ENCODE measurements at regions not wholly inside any gene's neighbourhood (a gene's known extent, or its start where the extent isn't known, plus 50 kb on each side); places are given as distances from the start of the nearest gene placed in this dataset.
"Not testable (repeated sequence)": the region's sequence is repeated elsewhere in the genome, so short reads cannot be mapped to it uniquely, and the experiment has no call there.

DNA sequence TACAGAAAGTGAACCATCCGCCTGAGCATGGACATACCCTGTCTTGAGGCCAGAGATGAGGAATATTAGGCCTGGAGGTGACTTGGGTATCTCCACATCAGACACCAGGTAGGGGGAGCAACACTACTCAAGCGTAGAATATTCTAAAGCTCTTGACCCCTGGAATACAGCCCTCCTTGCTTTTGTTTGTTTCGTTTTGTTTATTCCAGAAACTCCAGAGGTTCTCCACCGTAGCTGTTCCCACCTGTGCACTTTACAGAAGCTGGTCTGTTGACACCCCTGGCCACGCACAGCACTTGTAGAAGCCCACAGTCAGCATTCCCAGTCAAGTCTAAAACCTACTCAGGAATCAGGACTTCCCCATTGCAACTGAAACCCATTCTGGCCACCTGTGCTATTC is 139.6 kb upstream of the NEBL start:
- Histone ChIP-seq H3K4me1 (no peaks in the 10 kb centered on the region), H3K27ac (no peak overlapping the region), H3K27me3 (no peaks in the 10 kb centered on the region), H3K4me3 (no peak overlapping the region), H3K36me3 (ENCODE audit: low read depth, missing control alignments) (no peaks in the 10 kb centered on the region), H3K9me3 (no peaks in the 10 kb centered on the region)
- intact Hi-C loops (cut with DNase I; ENCODE audit: low total_unique reads) = no loop called here
- DNase-seq = no peak
- TF ChIP-seq POLR2A (IDR thresholded peaks at IDR 0.05) = no peak
- TF ChIP-seq, protein P1, sequence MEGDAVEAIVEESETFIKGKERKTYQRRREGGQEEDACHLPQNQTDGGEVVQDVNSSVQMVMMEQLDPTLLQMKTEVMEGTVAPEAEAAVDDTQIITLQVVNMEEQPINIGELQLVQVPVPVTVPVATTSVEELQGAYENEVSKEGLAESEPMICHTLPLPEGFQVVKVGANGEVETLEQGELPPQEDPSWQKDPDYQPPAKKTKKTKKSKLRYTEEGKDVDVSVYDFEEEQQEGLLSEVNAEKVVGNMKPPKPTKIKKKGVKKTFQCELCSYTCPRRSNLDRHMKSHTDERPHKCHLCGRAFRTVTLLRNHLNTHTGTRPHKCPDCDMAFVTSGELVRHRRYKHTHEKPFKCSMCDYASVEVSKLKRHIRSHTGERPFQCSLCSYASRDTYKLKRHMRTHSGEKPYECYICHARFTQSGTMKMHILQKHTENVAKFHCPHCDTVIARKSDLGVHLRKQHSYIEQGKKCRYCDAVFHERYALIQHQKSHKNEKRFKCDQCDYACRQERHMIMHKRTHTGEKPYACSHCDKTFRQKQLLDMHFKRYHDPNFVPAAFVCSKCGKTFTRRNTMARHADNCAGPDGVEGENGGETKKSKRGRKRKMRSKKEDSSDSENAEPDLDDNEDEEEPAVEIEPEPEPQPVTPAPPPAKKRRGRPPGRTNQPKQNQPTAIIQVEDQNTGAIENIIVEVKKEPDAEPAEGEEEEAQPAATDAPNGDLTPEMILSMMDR (IDR thresholded peaks at IDR 0.05) = no peak
- WGBS, 2 donors = 92 to 96% methylated on average over 4 of the region's 5 CpGs

DNA sequence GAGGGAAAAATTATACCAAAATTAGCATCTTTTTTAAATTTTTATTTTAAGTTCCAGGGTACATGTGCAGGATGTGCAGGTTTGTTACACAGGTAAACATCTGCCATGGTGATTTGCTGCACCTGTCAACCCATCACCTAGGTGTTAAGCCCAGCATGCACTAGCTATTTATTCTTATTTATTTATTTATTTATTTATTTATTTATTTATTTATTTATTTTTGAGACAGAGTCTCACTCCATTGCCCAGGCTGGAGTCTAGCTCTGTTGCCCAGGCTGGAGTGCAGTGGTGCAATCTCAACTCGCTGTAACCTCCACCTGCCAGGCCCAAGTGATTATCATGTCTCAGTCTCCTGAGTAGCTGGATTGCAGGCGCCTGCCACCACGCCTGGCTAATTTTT is 137.7 kb upstream of the NEBL start:
- H3K36me3 ChIP-seq (ENCODE audit: low read depth, missing control alignments); intact Hi-C loops (cut with DNase I; ENCODE audit: low total_unique reads); H3K4me3 ChIP-seq; DNase-seq; H3K9me3 ChIP-seq; H3K27me3 ChIP-seq; H3K4me1 ChIP-seq; H3K27ac ChIP-seq: not testable (repeated sequence)
- WGBS, 2 donors = 97 to 100% methylated on average over 3 of the region's 3 CpGs

DNA sequence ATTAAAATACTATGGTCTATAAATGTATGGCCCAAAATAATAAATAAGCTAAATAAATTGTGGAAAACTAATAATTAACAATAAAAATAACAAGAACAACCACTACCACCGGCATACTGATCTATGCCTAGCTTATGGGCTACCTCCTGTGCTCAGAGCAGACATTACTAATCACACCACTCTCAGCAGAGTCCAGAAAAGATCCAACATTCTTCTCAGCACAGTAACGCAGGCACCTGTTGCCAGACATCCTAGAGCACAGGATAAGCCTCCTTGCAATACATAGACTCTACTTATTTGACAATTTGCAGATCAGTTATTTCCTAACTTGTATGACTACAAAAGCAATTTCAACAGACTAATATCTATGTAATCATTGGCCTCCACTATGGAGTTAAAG is 137.1 kb upstream of the NEBL start:
- H3K27me3 ChIP-seq = no peaks in the 10 kb centered on the region
- DNase-seq = no peak

DNA sequence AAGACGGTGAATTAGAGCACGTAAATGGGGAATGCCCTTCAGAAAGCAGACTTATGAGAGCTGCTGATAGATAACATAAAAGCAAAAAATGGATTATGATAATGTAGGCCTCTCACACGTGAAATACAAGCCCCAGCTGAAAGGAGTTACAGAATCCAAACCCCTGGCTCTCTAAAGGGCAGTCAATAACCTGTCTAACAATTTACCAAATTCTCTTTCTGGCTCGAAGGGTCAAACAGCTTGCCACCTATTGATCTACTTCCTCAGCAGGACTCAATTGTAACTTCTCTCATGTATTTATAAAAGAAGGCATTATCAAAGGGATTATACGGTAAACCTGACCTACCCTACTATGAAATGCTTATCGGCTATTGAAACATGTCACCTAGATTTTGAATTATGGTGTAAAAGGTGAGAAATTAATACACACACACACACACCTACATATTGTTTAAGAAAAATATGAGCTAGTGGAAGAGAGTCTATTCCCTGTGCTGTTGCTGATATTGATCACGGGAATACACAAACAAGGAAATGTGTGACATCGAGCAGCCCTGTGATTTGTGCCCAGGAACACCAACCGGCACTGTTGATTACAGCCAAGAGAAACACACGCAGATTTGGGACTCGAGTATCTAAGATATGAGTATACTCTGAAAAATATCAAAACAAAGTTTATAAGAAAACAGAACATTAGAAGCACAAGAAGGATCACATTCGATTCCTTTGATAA is 135.6 kb upstream of the NEBL start:
- WGBS, 2 donors = 80% methylated on average over 12 of the region's 12 CpGs
- Histone ChIP-seq H3K4me3 (no peak overlapping the region), H3K27me3 (no peaks in the 10 kb centered on the region), H3K36me3 (ENCODE audit: low read depth, missing control alignments) (no peaks in the 10 kb centered on the region), H3K27ac (no peak overlapping the region), H3K9me3 (no peaks in the 10 kb centered on the region), H3K4me1 (no peaks in the 10 kb centered on the region)
- intact Hi-C loops (cut with DNase I; ENCODE audit: low total_unique reads) = no loop called here
- DNase-seq = no peak
- TF ChIP-seq, protein P1 (IDR thresholded peaks at IDR 0.05) = no peak

More for the DNA sequence above, 137.1 kb upstream of the NEBL start:
- Histone ChIP-seq H3K4me1 (no peaks in the 10 kb centered on the region), H3K36me3 (ENCODE audit: low read depth, missing control alignments) (no peaks in the 10 kb centered on the region), H3K4me3 (no peak overlapping the region), H3K27ac (no peak overlapping the region), H3K9me3 (no peaks in the 10 kb centered on the region)
- intact Hi-C loops (cut with DNase I; ENCODE audit: low total_unique reads) = no loop called here
- 72 to 75% methylated on average over 2 of the region's 2 CpGs for WGBS, 2 donors
- TF ChIP-seq, protein P1 (IDR thresholded peaks at IDR 0.05) = no peak
- no peak for TF ChIP-seq POLR2A (IDR thresholded peaks at IDR 0.05)

DNA sequence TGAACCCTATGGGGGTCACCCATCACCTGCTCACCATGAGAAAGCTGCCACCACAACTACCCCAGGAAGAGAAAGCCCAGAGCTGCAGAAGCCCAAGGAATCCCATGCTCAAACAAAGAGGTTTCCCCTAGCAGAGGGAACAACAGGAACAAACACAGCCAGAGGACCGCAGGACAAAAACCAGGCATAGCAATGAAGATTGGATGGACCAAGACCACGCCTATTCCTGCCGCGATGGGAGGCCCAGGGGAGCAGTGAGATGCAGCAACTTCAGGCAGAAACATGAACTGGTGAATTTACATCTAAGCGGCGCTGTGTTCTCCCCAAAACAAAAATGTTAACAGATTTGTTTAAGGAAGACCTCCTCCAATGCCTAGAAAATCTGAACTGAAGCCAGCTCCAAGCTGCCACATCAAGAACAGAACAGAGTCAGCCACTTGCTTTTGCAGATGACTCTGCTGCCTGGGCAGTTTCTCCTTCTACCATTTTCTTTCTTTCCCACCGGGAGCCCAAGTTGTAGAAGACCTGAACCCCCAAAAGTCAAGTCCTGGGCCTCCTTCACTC is 134.2 kb upstream of the NEBL start:
- DNase-seq = no peak
- H3K4me1 ChIP-seq = no peaks in the 10 kb centered on the region
- H3K36me3 ChIP-seq (ENCODE audit: low read depth, missing control alignments) = no peaks in the 10 kb centered on the region
- intact Hi-C loops (cut with DNase I; ENCODE audit: low total_unique reads) = no loop called here
- H3K9me3 ChIP-seq = no peaks in the 10 kb centered on the region
- no peaks in the 10 kb centered on the region for H3K27me3 ChIP-seq
- WGBS, 2 donors = 75 to 82% methylated on average over 7 of the region's 7 CpGs
- TF ChIP-seq, protein P1 (IDR thresholded peaks at IDR 0.05) = no peak
- no peak for TF ChIP-seq POLR2A (IDR thresholded peaks at IDR 0.05)
- no peak overlapping the region for H3K27ac ChIP-seq
- no peak overlapping the region for H3K4me3 ChIP-seq
